H7 (cell line): ENCODE measurements at regions not wholly inside any gene's neighbourhood (a gene's known extent, or its start where the extent isn't known, plus 50 kb on each side); places are given as distances from the start of the nearest gene placed in this dataset.

Source experiments
- DNase-seq: peaks from one replicate; pipeline ENCODE4 v3.0.0; 2012
- H3K27me3 ChIP-seq: 2 replicates; pipeline ENCODE4 v1.6.0; 2011; ENCODE audit warnings: mild to moderate bottlenecking, low read length; ENCODE audit not compliant: control insufficient read depth, insufficient read depth
- H3K36me3 ChIP-seq: replicated peaks from 2 replicates; pipeline ENCODE4 v1.5.1; 2011; ENCODE audit warnings: low read length; ENCODE audit not compliant: control insufficient read depth, insufficient read depth
- H3K4me3 ChIP-seq: 2 replicates; pipeline ENCODE4 v1.5.1; 2011; ENCODE audit warnings: low read depth, mild to moderate bottlenecking, control low read depth, low read length, moderate library complexity; ENCODE audit not compliant: insufficient read depth

GRCh38 chr4:124000233-124000632, 603.6 kb downstream of the SPRY1 start:
- no peaks in the 10 kb centered on the region for H3K36me3 ChIP-seq
- DNase-seq: no peak
- no peaks in the 10 kb centered on the region for H3K27me3 ChIP-seq
- H3K4me3 ChIP-seq: no peak overlapping the region

- Histone ChIP-seq H3K36me3 (no peaks in the 10 kb centered on the region), H3K4me3 (no peak overlapping the region), H3K27me3 (no peaks in the 10 kb centered on the region)
- DNase-seq: no peak
Observed at GRCh38 chr4:124015766-124016165, 619.2 kb downstream of the SPRY1 start.

- Histone ChIP-seq H3K36me3 (no peaks in the 10 kb centered on the region), H3K27me3 (no peaks in the 10 kb centered on the region), H3K4me3 (no peak overlapping the region)
- no peak for DNase-seq
Observed at GRCh38 chr4:124017185-124017785, 620.7 kb downstream of the SPRY1 start.

- H3K27me3 ChIP-seq: no peaks in the 10 kb centered on the region
- no peaks in the 10 kb centered on the region for H3K36me3 ChIP-seq
- no peak overlapping the region for H3K4me3 ChIP-seq
- no peak for DNase-seq
Observed at GRCh38 chr4:124018383-124019317, 622.1 kb downstream of the SPRY1 start.

- Histone ChIP-seq H3K36me3 (no peaks in the 10 kb centered on the region), H3K27me3 (no peaks in the 10 kb centered on the region), H3K4me3 (no peak overlapping the region)
- no peak for DNase-seq
Observed at GRCh38 chr4:124019749-124020549, 623.4 kb downstream of the SPRY1 start.

GRCh38 chr4:124025000-124025399, 628.4 kb downstream of the SPRY1 start:
- Histone ChIP-seq H3K36me3 (no peaks in the 10 kb centered on the region), H3K27me3 (no peaks in the 10 kb centered on the region), H3K4me3 (no peak overlapping the region)
- DNase-seq: no peak

GRCh38 chr4:124025428-124025827, 628.8 kb downstream of the SPRY1 start:
- H3K27me3 ChIP-seq: no peaks in the 10 kb centered on the region
- H3K4me3 ChIP-seq: no peak overlapping the region
- H3K36me3 ChIP-seq: no peaks in the 10 kb centered on the region
- no peak for DNase-seq

- Histone ChIP-seq H3K27me3 (no peaks in the 10 kb centered on the region), H3K36me3 (no peaks in the 10 kb centered on the region), H3K4me3 (no peak overlapping the region)
- DNase-seq: no peak
Observed at GRCh38 chr4:124028182-124028581, 631.6 kb downstream of the SPRY1 start.

- Histone ChIP-seq H3K4me3 (no peak overlapping the region), H3K27me3 (no peaks in the 10 kb centered on the region), H3K36me3 (no peaks in the 10 kb centered on the region)
- DNase-seq: no peak
Observed at GRCh38 chr4:124030147-124030546, 633.6 kb downstream of the SPRY1 start.

- no peaks in the 10 kb centered on the region for H3K27me3 ChIP-seq
- no peak overlapping the region for H3K4me3 ChIP-seq
- no peak for DNase-seq
- no peaks in the 10 kb centered on the region for H3K36me3 ChIP-seq
Observed at GRCh38 chr4:124032035-124032434, 635.4 kb downstream of the SPRY1 start.

GRCh38 chr4:124035364-124036041, 638.9 kb downstream of the SPRY1 start:
- no peak for DNase-seq
- no peak overlapping the region for H3K4me3 ChIP-seq

GRCh38 chr4:124037236-124037635, 640.6 kb downstream of the SPRY1 start:
- Histone ChIP-seq H3K36me3 (no peaks in the 10 kb centered on the region), H3K27me3 (no peaks in the 10 kb centered on the region), H3K4me3 (no peak overlapping the region)
- DNase-seq: no peak

More at GRCh38 chr4:124035364-124036041, 638.9 kb downstream of the SPRY1 start:
- H3K27me3 ChIP-seq: no peaks in the 10 kb centered on the region
- no peaks in the 10 kb centered on the region for H3K36me3 ChIP-seq

- no peak for DNase-seq
- Histone ChIP-seq H3K4me3 (no peak overlapping the region), H3K36me3 (no peaks in the 10 kb centered on the region), H3K27me3 (no peaks in the 10 kb centered on the region)
Observed at GRCh38 chr4:124044330-124044729, 647.7 kb downstream of the SPRY1 start.

- Histone ChIP-seq H3K36me3 (no peaks in the 10 kb centered on the region), H3K27me3 (no peaks in the 10 kb centered on the region), H3K4me3 (no peak overlapping the region)
- DNase-seq: no peak
Observed at GRCh38 chr4:124044867-124045266, 648.3 kb downstream of the SPRY1 start.
